Caco-2 (cell line): ENCODE measurements at regions not wholly inside any gene's neighbourhood (a gene's known extent, or its start where the extent isn't known, plus 50 kb on each side); places are given as distances from the start of the nearest gene placed in this dataset.

Source experiments
- BruUV-seq: library from RNA; stranded (reverse); fragments of 400-500 nt; replicated peaks from 2 replicates; lab custom pipeline; 2021; lab: Mats Ljungman, UMichigan
- CTCF ChIA-PET: fragments of 300-600 bp; sonication (Branson Sonifier 250); formaldehyde crosslinking; loops from one replicate; lab custom pipeline; 2022; ENCODE audit warnings: antibody characterized with exemption; lab: Charles Lee
- POLR2A ChIA-PET: fragments of 300-600 bp; sonication (Branson Sonifier 250); formaldehyde crosslinking; loops from one replicate; lab custom pipeline; 2022; ENCODE audit warnings: antibody characterized with exemption; lab: Charles Lee
- DNase-seq, 2 experiments: peaks; one replicate each; pipeline versions ENCODE4 v3.0.0 to v3.0.0-alpha.2; 2020 to 2022
- H3K27me3 ChIP-seq: replicated peaks from 2 replicates; pipeline ENCODE4 v1.6.0; 2011; ENCODE audit warnings: low read length; ENCODE audit not compliant: control insufficient read depth, insufficient read depth
- H3K36me3 ChIP-seq: 2 replicates; pipeline ENCODE4 v1.5.1; 2011; ENCODE audit warnings: low read length; ENCODE audit not compliant: control insufficient read depth, insufficient read depth
- H3K4me1 ChIP-seq: fragments of 250-450 bp; sonication (Bioruptor Pico); 2 replicates; pipeline ENCODE4 v1.5.1; 2020; ENCODE audit warnings: mild to moderate bottlenecking
- H3K4me3 ChIP-seq: 2 replicates; pipeline ENCODE4 v1.5.1; 2011; ENCODE audit warnings: low read depth, mild to moderate bottlenecking, control low read depth, low read length
- H3K9me3 ChIP-seq: fragments of 250-450 bp; sonication (Bioruptor Pico); 2 replicates; pipeline ENCODE4 v1.5.1; 2020; ENCODE audit warnings: mild to moderate bottlenecking, moderate library complexity
- H3K27ac Mint-ChIP-seq: one replicate; pipeline ENCODE4 v1.8.0; 2022; ENCODE audit warnings: mixed read lengths; ENCODE audit not compliant: unreplicated experiment
- H3K27me3 Mint-ChIP-seq: one replicate; pipeline ENCODE4 v1.8.0; 2022; ENCODE audit warnings: mixed read lengths; ENCODE audit not compliant: insufficient read depth, unreplicated experiment
- H3K36me3 Mint-ChIP-seq: one replicate; pipeline ENCODE4 v1.8.0; 2022; ENCODE audit warnings: mild to moderate bottlenecking, mixed read lengths; ENCODE audit not compliant: insufficient read depth, unreplicated experiment
- H3K4me1 Mint-ChIP-seq: one replicate; pipeline ENCODE4 v1.8.0; 2022; ENCODE audit warnings: low read depth, mixed read lengths; ENCODE audit not compliant: unreplicated experiment
- H3K4me3 Mint-ChIP-seq: one replicate; pipeline ENCODE4 v1.8.0; 2022; ENCODE audit warnings: mild to moderate bottlenecking, moderate library complexity, mixed read lengths; ENCODE audit not compliant: unreplicated experiment
- H3K9me3 Mint-ChIP-seq: one replicate; pipeline ENCODE4 v1.8.0; 2022; ENCODE audit warnings: mixed read lengths; ENCODE audit not compliant: unreplicated experiment
- intact Hi-C: fragments of 100-400 bp; cut with micrococcal nuclease; formaldehyde crosslinking; loops from one replicate; pipeline ENCODE4 v1.10.0; 2022; ENCODE audit not compliant: unreplicated experiment
- TF ChIP-seq, protein P1 (sequence below), 2 experiments: fragments of 200-600 bp in 1 of 2; IDR thresholded peaks; 1 replicate in 1 of 2; 2 replicates in 1 of 2; pipeline versions ENCODE4 v1.5.1 to v1.8.0; 2011 to 2022; ENCODE audit warnings: antibody characterized with exemption in 1 of 2, control low read depth in 1 of 2, inconsistent platforms in 1 of 2, low read depth in 1 of 2, low read length in 1 of 2, mild to moderate bottlenecking in 1 of 2, moderate library complexity in 1 of 2; ENCODE audit not compliant: insufficient read depth in 1 of 2, severe bottlenecking in 1 of 2, unreplicated experiment in 1 of 2

DNA sequence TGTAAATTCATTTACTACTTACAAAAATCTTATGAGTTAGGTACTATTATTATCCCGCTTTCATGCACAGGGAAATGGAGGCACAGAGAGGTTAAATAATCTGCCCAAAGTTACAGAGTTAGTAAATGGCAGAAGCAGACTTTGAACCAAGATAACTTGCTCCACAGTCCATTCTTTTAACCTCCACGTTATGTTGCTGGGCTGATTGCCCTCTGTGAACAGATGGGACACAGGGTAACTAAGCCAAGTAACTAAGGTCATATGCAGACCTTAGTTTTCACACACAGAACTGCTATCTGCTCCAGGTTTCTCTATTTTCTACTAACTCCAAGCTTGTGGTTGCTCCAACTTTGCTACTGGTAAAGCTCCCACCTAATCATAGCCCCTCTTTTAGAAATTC, 147.1 kb upstream of the IFNG-AS1 start:
- no peaks in the 10 kb centered on the region for H3K27me3 ChIP-seq
- 0 out of 2 replicates have a peak, but pooled peaks cover 3% of the 10 kb centered on the region for H3K9me3 ChIP-seq
- no TSS peak for BruUV-seq
- Mint-ChIP-seq H3K9me3 (no peaks in the 10 kb centered on the region), H3K4me1 (no peaks in the 10 kb centered on the region), H3K36me3 (no peaks in the 10 kb centered on the region), H3K4me3 (no peak overlapping the region), H3K27me3 (no peaks in the 10 kb centered on the region), H3K27ac (no peak overlapping the region)
- intact Hi-C loops, result no loop called here
- POLR2A ChIA-PET, result no interaction called here
- H3K4me1 ChIP-seq, result no peaks in the 10 kb centered on the region
- no peaks in the 10 kb centered on the region for H3K36me3 ChIP-seq
- H3K4me3 ChIP-seq, result no peak overlapping the region
- CTCF ChIA-PET, result no interaction called here
- no peak for DNase-seq
- TF ChIP-seq, protein P1, sequence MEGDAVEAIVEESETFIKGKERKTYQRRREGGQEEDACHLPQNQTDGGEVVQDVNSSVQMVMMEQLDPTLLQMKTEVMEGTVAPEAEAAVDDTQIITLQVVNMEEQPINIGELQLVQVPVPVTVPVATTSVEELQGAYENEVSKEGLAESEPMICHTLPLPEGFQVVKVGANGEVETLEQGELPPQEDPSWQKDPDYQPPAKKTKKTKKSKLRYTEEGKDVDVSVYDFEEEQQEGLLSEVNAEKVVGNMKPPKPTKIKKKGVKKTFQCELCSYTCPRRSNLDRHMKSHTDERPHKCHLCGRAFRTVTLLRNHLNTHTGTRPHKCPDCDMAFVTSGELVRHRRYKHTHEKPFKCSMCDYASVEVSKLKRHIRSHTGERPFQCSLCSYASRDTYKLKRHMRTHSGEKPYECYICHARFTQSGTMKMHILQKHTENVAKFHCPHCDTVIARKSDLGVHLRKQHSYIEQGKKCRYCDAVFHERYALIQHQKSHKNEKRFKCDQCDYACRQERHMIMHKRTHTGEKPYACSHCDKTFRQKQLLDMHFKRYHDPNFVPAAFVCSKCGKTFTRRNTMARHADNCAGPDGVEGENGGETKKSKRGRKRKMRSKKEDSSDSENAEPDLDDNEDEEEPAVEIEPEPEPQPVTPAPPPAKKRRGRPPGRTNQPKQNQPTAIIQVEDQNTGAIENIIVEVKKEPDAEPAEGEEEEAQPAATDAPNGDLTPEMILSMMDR (IDR thresholded peaks at IDR 0.05; ENCODE audit: insufficient read depth in 1 of 2, low read depth in 1 of 2, low read length in 1 of 2, severe bottlenecking in 1 of 2, unreplicated experiment in 1 of 2), result no peak

DNA sequence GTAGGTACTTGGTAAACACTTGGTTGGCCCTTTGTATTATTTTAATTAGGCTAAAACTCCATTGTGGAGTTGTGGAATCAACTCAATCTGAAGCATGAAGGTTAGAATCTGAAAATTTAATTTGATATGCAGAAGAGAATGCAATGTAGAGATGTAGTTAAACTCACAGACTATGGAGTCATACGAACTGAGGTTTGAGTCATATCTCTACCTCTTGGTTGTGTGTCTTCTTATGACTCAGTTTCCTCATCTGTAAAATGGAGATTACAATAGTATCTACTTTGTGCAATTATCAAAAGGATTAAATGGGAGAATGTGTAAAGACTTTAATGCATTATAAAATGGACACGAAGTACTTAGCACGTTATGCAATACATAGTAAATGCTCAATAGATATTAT, 146.0 kb upstream of the IFNG-AS1 start:
- no peaks in the 10 kb centered on the region for H3K36me3 Mint-ChIP-seq
- H3K4me1 ChIP-seq, result no peaks in the 10 kb centered on the region
- no peaks in the 10 kb centered on the region for H3K27me3 Mint-ChIP-seq
- ChIA-PET CTCF (no interaction called here), POLR2A (no interaction called here)
- no peak overlapping the region for H3K4me3 Mint-ChIP-seq
- no peak overlapping the region for H3K4me3 ChIP-seq
- BruUV-seq, result no TSS peak
- H3K9me3 ChIP-seq, result 0 out of 2 replicates have a peak, but pooled peaks cover 1% of the 10 kb centered on the region
- no peaks in the 10 kb centered on the region for H3K36me3 ChIP-seq
- H3K4me1 Mint-ChIP-seq, result no peaks in the 10 kb centered on the region
- TF ChIP-seq, protein P1 (IDR thresholded peaks at IDR 0.05; ENCODE audit: insufficient read depth in 1 of 2, low read depth in 1 of 2, low read length in 1 of 2, severe bottlenecking in 1 of 2, unreplicated experiment in 1 of 2), result no peak
- H3K27ac Mint-ChIP-seq, result no peak overlapping the region
- no peaks in the 10 kb centered on the region for H3K9me3 Mint-ChIP-seq
- DNase-seq, result no peak
- H3K27me3 ChIP-seq, result no peaks in the 10 kb centered on the region
- intact Hi-C loops, result no loop called here

- no TSS peak for BruUV-seq
- H3K27me3 Mint-ChIP-seq, result peaks cover 6% of the 10 kb centered on the region
- no peaks in the 10 kb centered on the region for H3K27me3 ChIP-seq
- DNase-seq, result no peak
- ChIA-PET POLR2A (no interaction called here), CTCF (no interaction called here)
- H3K9me3 Mint-ChIP-seq, result no peaks in the 10 kb centered on the region
- H3K36me3 Mint-ChIP-seq, result no peaks in the 10 kb centered on the region
- TF ChIP-seq, protein P1 (IDR thresholded peaks at IDR 0.05; ENCODE audit: insufficient read depth in 1 of 2, low read depth in 1 of 2, low read length in 1 of 2, severe bottlenecking in 1 of 2, unreplicated experiment in 1 of 2), result no peak
- H3K36me3 ChIP-seq, result no peaks in the 10 kb centered on the region
- H3K4me3 Mint-ChIP-seq, result no peak overlapping the region
- H3K4me1 ChIP-seq, result no peaks in the 10 kb centered on the region
- no peak overlapping the region for H3K4me3 ChIP-seq
- H3K27ac Mint-ChIP-seq, result no peak overlapping the region
- intact Hi-C loops, result no loop called here
- no peaks in the 10 kb centered on the region for H3K9me3 ChIP-seq
- no peaks in the 10 kb centered on the region for H3K4me1 Mint-ChIP-seq
Measured at GRCh38 chr12:67852701-67853100, 136.5 kb upstream of the IFNG-AS1 start.
